ENCODE measurements at regions not wholly inside any gene's neighbourhood (a gene's known extent, or its start where the extent isn't known, plus 50 kb on each side); places are given as distances from the start of the nearest gene placed in this dataset.

DNA sequence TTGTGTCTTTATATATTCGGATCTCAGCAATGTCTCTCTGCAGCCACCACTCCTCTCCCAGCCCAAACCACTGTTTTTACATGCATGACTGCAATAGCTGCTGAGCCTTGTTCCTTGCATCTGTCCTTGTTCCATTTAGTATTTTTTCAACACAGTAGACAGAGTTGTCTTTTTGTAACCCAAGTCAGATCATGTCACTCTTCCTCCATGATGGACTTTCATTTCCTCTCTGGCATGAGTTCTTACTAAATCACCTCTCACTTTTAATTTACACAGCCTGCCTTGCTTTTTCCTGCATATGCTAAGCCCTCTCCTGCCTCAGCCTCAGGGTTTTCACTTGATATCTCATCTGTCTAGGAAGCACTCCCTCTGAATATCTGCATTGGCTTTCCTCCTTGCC lies 353.2 kb downstream of the HGF start:
- no peak overlapping the region for H2BK12ac ChIP-seq (ENCODE audit: low read depth, low read length)
- no peaks in the 10 kb centered on the region for H3K79me1 ChIP-seq (ENCODE audit: low read depth, low read length)
- no peak for FAIRE-seq
- no peak overlapping the region for H2AK5ac ChIP-seq (ENCODE audit: low read depth, low read length)
- no peaks in the 10 kb centered on the region for H4K20me1 ChIP-seq (replicated peaks in 1 of 2; ENCODE audit: control insufficient read depth in 1 of 2, insufficient read depth in 2 of 2, low read length in 2 of 2)
- 94% methylated on average over 1 of the region's 1 CpG; no CpG with 5 or more reads in 1 of the 2 experiments for WGBS, 2 experiments (ENCODE audit: extremely low coverage in 1 of 2, insufficient coverage in 1 of 2, insufficient read length in 1 of 2, insufficient replicate concordance in 2 of 2, low coverage in 1 of 2, low lambda C conversion rate in 2 of 2, missing lambda C conversion rate in 1 of 2)
- no peak overlapping the region for H4K5ac ChIP-seq (ENCODE audit: insufficient read length, low read depth, low read length)
- H3K4me2 ChIP-seq (ENCODE audit: insufficient read depth in 1 of 2, low read depth in 2 of 2, low read length in 2 of 2) = no peak overlapping the region
- H4K8ac ChIP-seq (ENCODE audit: extremely low read depth, insufficient read depth, low read length) = no peak overlapping the region
- H3K79me2 ChIP-seq (ENCODE audit: control insufficient read depth in 1 of 2, insufficient read depth in 2 of 2, low read length in 2 of 2) = no peaks in the 10 kb centered on the region
- no peak overlapping the region for H2AFZ ChIP-seq (ENCODE audit: low read length)
- H3K18ac ChIP-seq (ENCODE audit: extremely low read depth, low read length) = no peak overlapping the region
- H3K56ac ChIP-seq (replicated peaks; ENCODE audit: insufficient read length, low read depth, low read length) = no peak overlapping the region
- no peak overlapping the region for H4K91ac ChIP-seq (replicated peaks; ENCODE audit: insufficient read length, low read length)
- no peak overlapping the region for H2BK20ac ChIP-seq (ENCODE audit: low read length)
- H3K27ac ChIP-seq (ENCODE audit: low read depth, low read length) = no peak overlapping the region
- no peak for TF ChIP-seq CBX8 (IDR thresholded peaks at IDR 0.05; ENCODE audit: borderline replicate concordance, low read depth, low read length)
- TF ChIP-seq, protein P1, sequence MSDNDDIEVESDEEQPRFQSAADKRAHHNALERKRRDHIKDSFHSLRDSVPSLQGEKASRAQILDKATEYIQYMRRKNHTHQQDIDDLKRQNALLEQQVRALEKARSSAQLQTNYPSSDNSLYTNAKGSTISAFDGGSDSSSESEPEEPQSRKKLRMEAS (IDR thresholded peaks at IDR 0.05) = no peak
- TF ChIP-seq EGR1 (IDR thresholded peaks at IDR 0.05; ENCODE audit: borderline replicate concordance, low read depth, low read length) = no peak
- no peak for TF ChIP-seq EZH2 (IDR thresholded peaks at IDR 0.05; ENCODE audit: low read depth, low read length, severe bottlenecking)
- no peak for TF ChIP-seq RBBP5 (IDR thresholded peaks at IDR 0.05; ENCODE audit: borderline replicate concordance, low read depth, low read length)
- no peak for TF ChIP-seq BRCA1 (IDR thresholded peaks at IDR 0.05; ENCODE audit: low read depth, low read length)
- TF ChIP-seq, protein P2, sequence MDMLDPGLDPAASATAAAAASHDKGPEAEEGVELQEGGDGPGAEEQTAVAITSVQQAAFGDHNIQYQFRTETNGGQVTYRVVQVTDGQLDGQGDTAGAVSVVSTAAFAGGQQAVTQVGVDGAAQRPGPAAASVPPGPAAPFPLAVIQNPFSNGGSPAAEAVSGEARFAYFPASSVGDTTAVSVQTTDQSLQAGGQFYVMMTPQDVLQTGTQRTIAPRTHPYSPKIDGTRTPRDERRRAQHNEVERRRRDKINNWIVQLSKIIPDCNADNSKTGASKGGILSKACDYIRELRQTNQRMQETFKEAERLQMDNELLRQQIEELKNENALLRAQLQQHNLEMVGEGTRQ (IDR thresholded peaks at IDR 0.05; ENCODE audit: low read length) = no peak
- TF ChIP-seq RFX5 (IDR thresholded peaks at IDR 0.05; ENCODE audit: borderline replicate concordance, low read depth, low read length) = no peak
- TF ChIP-seq CTBP2 (IDR thresholded peaks at IDR 0.05; ENCODE audit: borderline replicate concordance, insufficient read depth, insufficient read length, low read length) = no peak
- TF ChIP-seq TCF12 (IDR thresholded peaks at IDR 0.05; ENCODE audit: low read depth, low read length) = no peak
- TF ChIP-seq, protein P3, sequence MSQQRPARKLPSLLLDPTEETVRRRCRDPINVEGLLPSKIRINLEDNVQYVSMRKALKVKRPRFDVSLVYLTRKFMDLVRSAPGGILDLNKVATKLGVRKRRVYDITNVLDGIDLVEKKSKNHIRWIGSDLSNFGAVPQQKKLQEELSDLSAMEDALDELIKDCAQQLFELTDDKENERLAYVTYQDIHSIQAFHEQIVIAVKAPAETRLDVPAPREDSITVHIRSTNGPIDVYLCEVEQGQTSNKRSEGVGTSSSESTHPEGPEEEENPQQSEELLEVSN (IDR thresholded peaks at IDR 0.05) = no peak
- DNase-seq (ENCODE audit: low read depth in 1 of 2, low spot score in 2 of 2) = no peak
- no peak overlapping the region for H3K9ac ChIP-seq (replicated peaks in 1 of 4; ENCODE audit: extremely low read depth in 1 of 4, low read depth in 3 of 4, low read length in 3 of 4)
- H3K4ac ChIP-seq (replicated peaks; ENCODE audit: insufficient read length, low read depth, low read length) = no peak overlapping the region
- H3K14ac ChIP-seq (ENCODE audit: insufficient read length) = no peak overlapping the region
- no peak overlapping the region for H3K4me3 ChIP-seq (ENCODE audit: extremely low read depth in 1 of 4, insufficient read depth in 2 of 4, low read depth in 3 of 4, low read length in 4 of 4)
- no peaks in the 10 kb centered on the region for H3K27me3 ChIP-seq (replicated peaks in 1 of 4; ENCODE audit: control insufficient read depth in 3 of 4, extremely low read depth in 1 of 4, insufficient read depth in 3 of 4, low read length in 3 of 4)
- H3K9me3 ChIP-seq (ENCODE audit: insufficient read depth in 2 of 2, low read depth in 1 of 2, low read length in 1 of 2) = no peaks in the 10 kb centered on the region
- no peak overlapping the region for H2BK120ac ChIP-seq (replicated peaks; ENCODE audit: low read depth, low read length)
- ChIA-PET CTCF (ENCODE audit: partially characterized antibody) (no interaction called here), POLR2A (ENCODE audit: partially characterized antibody) (no interaction called here)
- no peaks in the 10 kb centered on the region for H3K23me2 ChIP-seq (ENCODE audit: low read depth, low read length)
- H2BK5ac ChIP-seq (ENCODE audit: low read depth, low read length) = no peak overlapping the region
- no peaks in the 10 kb centered on the region for H3K4me1 ChIP-seq (replicated peaks in 1 of 4; ENCODE audit: control insufficient read depth in 3 of 4, insufficient read depth in 4 of 4, low read length in 3 of 4)
- H2BK15ac ChIP-seq (ENCODE audit: low read length) = no peak overlapping the region
- H3K36me3 ChIP-seq (ENCODE audit: control insufficient read depth in 2 of 4, insufficient read depth in 4 of 4, low read length in 3 of 4) = no peaks in the 10 kb centered on the region
- H3K23ac ChIP-seq (ENCODE audit: insufficient read length) = no peak overlapping the region
